Right lobe of liver (tissue), 4 donors: ENCODE measurements at regions not wholly inside any gene's neighbourhood (a gene's known extent, or its start where the extent isn't known, plus 50 kb on each side); places are given as distances from the start of the nearest gene placed in this dataset.

ENCODE experiments used
- POLR2A ChIP-seq: fragments of 450-650 bp; IDR thresholded peaks from one replicate; pipeline ENCODE4 v1.6.1; 2017; ENCODE audit warnings: antibody characterized with exemption, mild to moderate bottlenecking
- TF ChIP-seq, protein P1 (sequence below), 4 donors: fragments of 200-600 bp in 3 of 4; fragments of 450-650 bp in 1 of 4; IDR thresholded peaks; one replicate each; pipeline versions ENCODE4 v1.5.1 to v1.8.0; 2016 to 2022; ENCODE audit warnings: antibody characterized with exemption in 4 of 4, mild to moderate bottlenecking in 2 of 4
- donor health status: DM: no; HTN: no; CAD: no.
- donor health status: DM: no; HTN: no; CAD: no.
- donor health status: DM: no; HTN: yes; CAD: no.

DNA sequence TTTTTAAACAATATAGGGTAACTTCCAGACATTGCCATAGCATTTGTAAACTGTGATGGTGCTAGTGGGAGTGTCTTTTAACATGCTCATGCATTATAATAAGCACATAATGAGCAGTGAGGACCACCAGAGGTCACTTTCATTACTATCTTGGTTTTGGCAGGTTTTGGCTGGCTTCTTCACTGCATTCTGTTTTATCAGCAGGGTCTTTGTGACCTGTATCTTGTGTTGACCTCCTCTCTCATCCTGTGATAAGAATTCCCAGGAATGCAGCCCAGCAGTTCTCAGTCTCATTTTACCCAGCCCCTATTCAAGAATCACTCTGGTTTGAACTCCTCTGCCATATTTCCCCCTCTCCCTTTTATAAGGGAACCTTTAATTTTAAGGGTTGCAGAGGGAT is 91.3 kb downstream of the ZNF467 start:
- TF ChIP-seq POLR2A: no peak
- TF ChIP-seq, protein P1, sequence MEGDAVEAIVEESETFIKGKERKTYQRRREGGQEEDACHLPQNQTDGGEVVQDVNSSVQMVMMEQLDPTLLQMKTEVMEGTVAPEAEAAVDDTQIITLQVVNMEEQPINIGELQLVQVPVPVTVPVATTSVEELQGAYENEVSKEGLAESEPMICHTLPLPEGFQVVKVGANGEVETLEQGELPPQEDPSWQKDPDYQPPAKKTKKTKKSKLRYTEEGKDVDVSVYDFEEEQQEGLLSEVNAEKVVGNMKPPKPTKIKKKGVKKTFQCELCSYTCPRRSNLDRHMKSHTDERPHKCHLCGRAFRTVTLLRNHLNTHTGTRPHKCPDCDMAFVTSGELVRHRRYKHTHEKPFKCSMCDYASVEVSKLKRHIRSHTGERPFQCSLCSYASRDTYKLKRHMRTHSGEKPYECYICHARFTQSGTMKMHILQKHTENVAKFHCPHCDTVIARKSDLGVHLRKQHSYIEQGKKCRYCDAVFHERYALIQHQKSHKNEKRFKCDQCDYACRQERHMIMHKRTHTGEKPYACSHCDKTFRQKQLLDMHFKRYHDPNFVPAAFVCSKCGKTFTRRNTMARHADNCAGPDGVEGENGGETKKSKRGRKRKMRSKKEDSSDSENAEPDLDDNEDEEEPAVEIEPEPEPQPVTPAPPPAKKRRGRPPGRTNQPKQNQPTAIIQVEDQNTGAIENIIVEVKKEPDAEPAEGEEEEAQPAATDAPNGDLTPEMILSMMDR (IDR thresholded peaks at IDR 0.05): no peak
